ENCODE measurements at regions not wholly inside any gene's neighbourhood (a gene's known extent, or its start where the extent isn't known, plus 50 kb on each side); places are given as distances from the start of the nearest gene placed in this dataset.

DNA sequence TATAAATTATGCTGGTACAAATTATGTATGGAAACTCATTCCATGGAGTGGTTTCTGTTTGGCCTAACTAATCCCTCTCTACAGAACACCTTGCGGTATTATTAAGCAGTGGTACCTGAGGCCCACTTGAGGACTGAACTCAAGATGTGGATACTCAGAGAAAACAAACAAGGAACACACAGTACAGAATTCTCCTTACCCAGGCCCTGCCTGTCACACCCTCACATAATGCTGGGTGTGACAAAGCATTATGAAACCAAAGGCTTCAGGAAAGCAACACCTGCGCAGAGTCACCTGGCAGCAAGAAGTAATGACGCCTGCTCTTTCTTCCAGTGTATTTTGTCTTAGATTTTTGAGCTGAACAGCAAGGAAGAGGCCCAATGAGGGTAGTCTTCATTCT is 264.7 kb downstream of the PAX3 start:
- TF ChIP-seq, protein P1, sequence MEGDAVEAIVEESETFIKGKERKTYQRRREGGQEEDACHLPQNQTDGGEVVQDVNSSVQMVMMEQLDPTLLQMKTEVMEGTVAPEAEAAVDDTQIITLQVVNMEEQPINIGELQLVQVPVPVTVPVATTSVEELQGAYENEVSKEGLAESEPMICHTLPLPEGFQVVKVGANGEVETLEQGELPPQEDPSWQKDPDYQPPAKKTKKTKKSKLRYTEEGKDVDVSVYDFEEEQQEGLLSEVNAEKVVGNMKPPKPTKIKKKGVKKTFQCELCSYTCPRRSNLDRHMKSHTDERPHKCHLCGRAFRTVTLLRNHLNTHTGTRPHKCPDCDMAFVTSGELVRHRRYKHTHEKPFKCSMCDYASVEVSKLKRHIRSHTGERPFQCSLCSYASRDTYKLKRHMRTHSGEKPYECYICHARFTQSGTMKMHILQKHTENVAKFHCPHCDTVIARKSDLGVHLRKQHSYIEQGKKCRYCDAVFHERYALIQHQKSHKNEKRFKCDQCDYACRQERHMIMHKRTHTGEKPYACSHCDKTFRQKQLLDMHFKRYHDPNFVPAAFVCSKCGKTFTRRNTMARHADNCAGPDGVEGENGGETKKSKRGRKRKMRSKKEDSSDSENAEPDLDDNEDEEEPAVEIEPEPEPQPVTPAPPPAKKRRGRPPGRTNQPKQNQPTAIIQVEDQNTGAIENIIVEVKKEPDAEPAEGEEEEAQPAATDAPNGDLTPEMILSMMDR (IDR thresholded peaks at IDR 0.05; ENCODE audit: low read depth, low read length), result no peak
- TF ChIP-seq POLR2A (IDR thresholded peaks at IDR 0.05; ENCODE audit: extremely low read depth, insufficient read length) (no peak), MYC (IDR thresholded peaks at IDR 0.05; ENCODE audit: low read depth, low read length) (no peak)
- TF ChIP-seq, protein P2, sequence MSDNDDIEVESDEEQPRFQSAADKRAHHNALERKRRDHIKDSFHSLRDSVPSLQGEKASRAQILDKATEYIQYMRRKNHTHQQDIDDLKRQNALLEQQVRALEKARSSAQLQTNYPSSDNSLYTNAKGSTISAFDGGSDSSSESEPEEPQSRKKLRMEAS (IDR thresholded peaks at IDR 0.05; ENCODE audit: low read depth, low read length), result no peak
